ENCODE measurements at regions not wholly inside any gene's neighbourhood (a gene's known extent, or its start where the extent isn't known, plus 50 kb on each side); places are given as distances from the start of the nearest gene placed in this dataset.

DNA sequence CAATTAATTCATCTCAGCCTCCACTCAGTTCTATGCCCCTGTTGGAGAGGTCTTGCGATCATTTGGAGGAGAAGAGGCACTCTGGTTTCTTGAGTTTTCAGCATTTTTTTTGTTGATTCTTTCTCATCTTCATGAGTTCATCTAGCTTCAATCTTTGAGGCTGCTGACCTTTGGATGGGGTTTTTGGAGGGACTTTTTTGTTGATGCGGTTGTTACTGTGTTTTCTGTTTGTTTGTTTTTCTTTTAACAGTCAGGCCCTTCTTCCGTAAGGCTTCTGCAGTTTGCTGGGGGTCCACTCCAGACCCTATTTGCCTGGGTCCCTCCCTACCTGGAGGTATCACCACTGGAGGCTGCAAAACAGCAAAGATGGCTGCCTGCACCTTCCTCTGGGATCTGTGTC is 149.9 kb upstream of the RBBP8 start:
- TF ChIP-seq, protein P1, sequence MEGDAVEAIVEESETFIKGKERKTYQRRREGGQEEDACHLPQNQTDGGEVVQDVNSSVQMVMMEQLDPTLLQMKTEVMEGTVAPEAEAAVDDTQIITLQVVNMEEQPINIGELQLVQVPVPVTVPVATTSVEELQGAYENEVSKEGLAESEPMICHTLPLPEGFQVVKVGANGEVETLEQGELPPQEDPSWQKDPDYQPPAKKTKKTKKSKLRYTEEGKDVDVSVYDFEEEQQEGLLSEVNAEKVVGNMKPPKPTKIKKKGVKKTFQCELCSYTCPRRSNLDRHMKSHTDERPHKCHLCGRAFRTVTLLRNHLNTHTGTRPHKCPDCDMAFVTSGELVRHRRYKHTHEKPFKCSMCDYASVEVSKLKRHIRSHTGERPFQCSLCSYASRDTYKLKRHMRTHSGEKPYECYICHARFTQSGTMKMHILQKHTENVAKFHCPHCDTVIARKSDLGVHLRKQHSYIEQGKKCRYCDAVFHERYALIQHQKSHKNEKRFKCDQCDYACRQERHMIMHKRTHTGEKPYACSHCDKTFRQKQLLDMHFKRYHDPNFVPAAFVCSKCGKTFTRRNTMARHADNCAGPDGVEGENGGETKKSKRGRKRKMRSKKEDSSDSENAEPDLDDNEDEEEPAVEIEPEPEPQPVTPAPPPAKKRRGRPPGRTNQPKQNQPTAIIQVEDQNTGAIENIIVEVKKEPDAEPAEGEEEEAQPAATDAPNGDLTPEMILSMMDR (IDR thresholded peaks at IDR 0.05; ENCODE audit: borderline replicate concordance, extremely low read depth, low read length, poor library complexity, severe bottlenecking), result no peak
- TF ChIP-seq EZH2 (IDR thresholded peaks at IDR 0.05; ENCODE audit: borderline replicate concordance, low read depth, low read length, severe bottlenecking), result no peak

Measured in DND-41 (cell line).